OCI-LY7 (cell line): ENCODE measurements at regions not wholly inside any gene's neighbourhood (a gene's known extent, or its start where the extent isn't known, plus 50 kb on each side); places are given as distances from the start of the nearest gene placed in this dataset.

Source experiments
- EZH2phosphoT487 ChIP-seq: fragments of 200-600 bp; sonication (generic); IDR thresholded peaks from 2 replicates; pipeline ENCODE4 v1.6.1; 2018; ENCODE audit warnings: low read depth, borderline replicate concordance, mild to moderate bottlenecking, mixed run types, antibody characterized with exemption, low read length, moderate library complexity, mixed read lengths
- TF ChIP-seq, protein P1 (sequence below): fragments of 200-600 bp; sonication (generic); conservative IDR thresholded peaks from 2 replicates; pipeline ENCODE4 v1.5.1; 2014; ENCODE audit warnings: mild to moderate bottlenecking, antibody characterized with exemption, low read length, moderate library complexity, mixed read lengths

DNA sequence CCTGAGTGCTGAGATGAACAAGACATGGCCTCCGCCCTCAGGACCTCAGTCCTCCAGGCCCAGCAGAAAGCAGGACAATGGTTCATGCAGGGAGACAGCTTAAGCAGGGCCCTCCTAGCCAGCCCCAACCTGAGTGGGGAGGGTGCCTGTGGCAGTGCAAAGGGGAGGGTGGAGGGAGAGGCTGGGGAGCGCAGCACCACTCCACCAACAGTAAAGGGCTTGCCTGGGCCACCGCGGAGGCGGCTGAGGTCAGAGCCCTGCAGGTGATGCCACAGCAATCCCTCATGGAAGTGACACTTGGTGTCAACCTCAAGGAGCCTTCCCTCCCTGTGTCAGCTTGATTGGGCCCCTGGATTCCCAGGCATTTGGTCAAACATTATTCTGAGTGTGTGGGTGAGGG lies 89.0 kb upstream of the TCERG1L start:
- TF ChIP-seq, protein P1, sequence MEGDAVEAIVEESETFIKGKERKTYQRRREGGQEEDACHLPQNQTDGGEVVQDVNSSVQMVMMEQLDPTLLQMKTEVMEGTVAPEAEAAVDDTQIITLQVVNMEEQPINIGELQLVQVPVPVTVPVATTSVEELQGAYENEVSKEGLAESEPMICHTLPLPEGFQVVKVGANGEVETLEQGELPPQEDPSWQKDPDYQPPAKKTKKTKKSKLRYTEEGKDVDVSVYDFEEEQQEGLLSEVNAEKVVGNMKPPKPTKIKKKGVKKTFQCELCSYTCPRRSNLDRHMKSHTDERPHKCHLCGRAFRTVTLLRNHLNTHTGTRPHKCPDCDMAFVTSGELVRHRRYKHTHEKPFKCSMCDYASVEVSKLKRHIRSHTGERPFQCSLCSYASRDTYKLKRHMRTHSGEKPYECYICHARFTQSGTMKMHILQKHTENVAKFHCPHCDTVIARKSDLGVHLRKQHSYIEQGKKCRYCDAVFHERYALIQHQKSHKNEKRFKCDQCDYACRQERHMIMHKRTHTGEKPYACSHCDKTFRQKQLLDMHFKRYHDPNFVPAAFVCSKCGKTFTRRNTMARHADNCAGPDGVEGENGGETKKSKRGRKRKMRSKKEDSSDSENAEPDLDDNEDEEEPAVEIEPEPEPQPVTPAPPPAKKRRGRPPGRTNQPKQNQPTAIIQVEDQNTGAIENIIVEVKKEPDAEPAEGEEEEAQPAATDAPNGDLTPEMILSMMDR = no peak
- TF ChIP-seq EZH2phosphoT487 = no peak
